Activated gamma-delta T cell (primary cell): ENCODE measurements at regions not wholly inside any gene's neighbourhood (a gene's known extent, or its start where the extent isn't known, plus 50 kb on each side); places are given as distances from the start of the nearest gene placed in this dataset.
"Not testable (repeated sequence)": the region's sequence is repeated elsewhere in the genome, so short reads cannot be mapped to it uniquely, and the experiment has no call there.

Experiments used
- DNase-seq: peaks from one replicate; lab custom pipeline; 2025; lab: John Stamatoyannopoulos, UW

GRCh38 chr5:116746668-116747067, 172.0 kb upstream of the SEMA6A start:
- no peak for DNase-seq

DNA sequence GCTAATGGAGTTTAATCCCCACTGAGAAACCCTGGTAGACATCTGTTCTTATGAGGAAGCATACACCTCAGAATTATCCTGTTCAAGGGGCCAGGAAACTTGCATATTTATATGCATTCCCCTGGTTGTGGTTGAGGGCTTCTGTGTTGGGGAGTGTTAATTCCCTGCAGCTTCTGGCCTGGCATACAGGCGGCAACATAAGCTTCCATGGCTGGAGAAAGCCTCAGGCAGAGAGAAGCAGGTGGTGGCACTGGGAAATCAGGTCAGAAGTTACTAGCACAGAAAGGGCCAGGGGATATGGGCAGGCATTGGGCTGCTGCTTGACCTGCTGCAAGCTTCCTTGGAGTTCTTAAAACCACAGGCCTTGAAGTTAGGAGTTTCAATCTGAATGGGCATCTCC, 166.1 kb upstream of the SEMA6A start:
- DNase-seq, result no peak

- no peak for DNase-seq
These were observed 164.9 kb upstream of the SEMA6A start for GRCh38 chr5:116739571-116739970.

DNA sequence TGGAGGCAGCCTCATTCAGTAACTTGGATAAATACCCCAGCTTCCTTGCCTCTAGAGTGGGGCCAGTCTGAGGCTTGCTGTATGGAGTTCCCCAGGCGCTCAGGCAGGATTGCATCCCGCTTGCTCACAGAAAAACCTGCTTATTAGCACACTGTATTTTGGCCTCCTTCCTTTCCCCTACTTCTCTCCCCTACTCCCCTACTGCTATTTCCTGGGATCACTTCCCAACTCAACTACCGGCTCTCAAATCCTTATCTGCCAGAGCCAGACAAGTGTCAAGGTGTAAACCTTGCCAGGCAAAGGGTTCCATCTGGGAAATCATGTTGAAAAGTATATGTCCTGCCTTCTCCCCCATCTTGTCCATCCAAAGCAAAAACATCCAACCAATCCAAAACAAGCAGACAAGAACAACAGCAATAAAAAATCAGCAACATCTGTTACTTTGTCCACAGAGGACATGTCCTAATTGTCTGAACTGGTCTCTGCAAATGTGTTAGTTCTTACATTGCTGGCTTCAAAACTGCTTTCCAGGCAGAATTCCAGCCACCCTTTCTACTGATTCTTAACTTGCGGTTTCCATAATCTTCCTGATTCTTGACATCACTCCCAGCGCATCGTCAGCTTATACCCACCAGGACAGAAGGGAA, 164.1 kb upstream of the SEMA6A start:
- DNase-seq, result no peak

DNA sequence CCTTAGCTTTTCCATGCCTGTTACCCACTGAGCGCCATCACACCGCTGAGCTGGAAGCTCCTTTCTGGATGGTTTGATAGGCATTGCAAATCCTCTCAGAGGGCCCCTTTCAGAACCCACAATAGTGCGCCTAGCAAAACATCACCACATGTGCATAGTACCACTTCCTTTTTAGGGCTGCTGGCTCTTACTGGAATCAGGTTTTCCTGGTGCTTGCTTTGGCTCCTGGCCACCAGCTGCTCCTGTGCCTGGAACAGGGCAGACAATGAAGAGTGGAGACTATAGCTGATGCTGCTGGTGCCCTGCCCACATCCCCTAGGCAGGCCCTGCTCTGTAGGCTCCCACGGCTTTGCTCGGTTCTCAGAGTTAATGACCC, 163.6 kb upstream of the SEMA6A start:
- DNase-seq, result no peak

GRCh38 chr5:116736671-116737070, 162.0 kb upstream of the SEMA6A start:
- DNase-seq, result no peak

GRCh38 chr5:116733991-116734975, 159.7 kb upstream of the SEMA6A start:
- DNase-seq, result no peak

- no peak for DNase-seq
These were observed 158.0 kb upstream of the SEMA6A start for GRCh38 chr5:116732591-116732990.

GRCh38 chr5:116731432-116731831, 156.8 kb upstream of the SEMA6A start:
- no peak for DNase-seq

GRCh38 chr5:116730706-116731105, 156.1 kb upstream of the SEMA6A start:
- DNase-seq, result no peak

DNA sequence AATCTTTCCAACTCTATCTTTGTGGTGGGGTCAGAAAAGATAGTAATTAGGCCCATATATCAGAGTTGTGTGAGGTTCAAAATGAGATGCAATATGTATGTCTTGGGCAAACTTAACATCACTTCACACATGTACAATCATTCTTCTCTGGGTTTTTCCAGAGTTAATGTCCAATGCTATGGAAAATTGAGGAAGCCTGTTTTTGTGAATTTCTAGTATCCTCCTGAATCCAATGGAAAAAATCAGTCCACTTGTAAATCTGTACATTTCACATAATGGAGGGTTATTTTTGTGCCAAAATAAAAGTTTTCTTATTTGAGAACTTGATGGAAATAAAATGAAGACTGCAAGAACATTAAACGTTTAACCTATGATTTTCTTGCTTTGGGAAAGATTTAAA, 155.6 kb upstream of the SEMA6A start:
- DNase-seq, result no peak

DNA sequence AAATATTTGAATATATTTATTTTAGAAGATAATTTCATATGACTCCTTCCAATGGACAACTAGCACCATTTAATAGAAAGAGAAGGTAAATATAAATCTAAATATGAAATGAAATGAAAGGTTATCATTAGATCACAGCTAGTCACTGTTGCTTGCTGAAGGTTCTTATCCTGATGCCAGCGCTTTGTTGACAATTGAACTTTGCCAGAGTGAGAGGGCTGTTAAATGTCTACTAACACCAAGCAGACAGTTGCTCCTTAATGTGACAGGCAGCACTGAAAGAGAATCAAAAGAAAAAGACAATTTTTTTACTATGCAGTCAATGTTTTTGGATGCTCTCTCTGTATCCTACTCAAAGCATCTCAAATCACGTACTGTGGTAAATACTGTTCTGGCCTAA, 152.6 kb upstream of the SEMA6A start:
- no peak for DNase-seq

- not testable (repeated sequence) for DNase-seq
These were observed 151.6 kb upstream of the SEMA6A start for GRCh38 chr5:116726180-116726579.

GRCh38 chr5:116724971-116725370, 150.3 kb upstream of the SEMA6A start:
- DNase-seq, result no peak

GRCh38 chr5:116722651-116723050, 148.0 kb upstream of the SEMA6A start:
- no peak for DNase-seq

DNA sequence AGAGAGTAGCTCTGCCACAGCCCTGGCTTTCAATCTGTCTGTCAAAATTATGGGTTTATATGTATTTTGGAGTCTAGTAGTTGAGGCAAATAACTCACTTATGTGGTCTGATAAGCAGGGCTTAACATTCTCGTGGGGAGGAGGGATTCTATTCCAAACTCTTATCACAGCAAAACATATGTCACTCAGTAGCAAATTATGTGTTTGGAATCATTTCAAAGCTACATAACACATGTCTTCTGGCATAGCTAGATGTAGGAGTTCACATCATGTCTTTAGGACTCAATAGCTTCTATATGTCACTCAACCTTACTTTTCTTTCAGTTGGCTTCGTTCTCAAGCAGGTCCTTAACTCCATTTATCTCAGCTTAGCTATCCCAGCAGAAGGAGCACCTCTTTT, 144.5 kb upstream of the SEMA6A start:
- DNase-seq, result no peak

- no peak for DNase-seq
These were observed 143.7 kb upstream of the SEMA6A start for GRCh38 chr5:116718317-116718716.

DNA sequence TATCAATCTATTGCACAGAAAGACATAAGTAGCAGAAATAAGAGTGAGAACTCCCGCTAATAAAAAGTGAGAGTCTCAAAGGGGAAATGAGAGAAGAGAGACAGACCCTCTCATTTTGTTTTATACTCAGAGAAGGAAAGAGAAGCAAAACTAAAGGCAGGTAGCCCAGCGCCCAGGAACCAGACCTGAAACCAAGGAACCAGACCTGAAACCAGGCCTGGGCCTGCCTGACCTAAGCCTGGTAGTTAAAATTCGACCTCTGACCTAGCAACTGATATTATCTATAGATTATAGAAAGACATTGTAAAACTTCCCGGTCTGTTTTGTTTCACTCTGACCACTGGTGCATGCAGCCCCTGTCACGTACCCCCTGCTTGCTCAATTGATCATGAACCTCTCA, 134.5 kb upstream of the SEMA6A start:
- DNase-seq, result no peak

GRCh38 chr5:116705121-116705519, 130.5 kb upstream of the SEMA6A start:
- DNase-seq, result not testable (repeated sequence)

GRCh38 chr5:116703941-116704340, 129.3 kb upstream of the SEMA6A start:
- no peak for DNase-seq

DNA sequence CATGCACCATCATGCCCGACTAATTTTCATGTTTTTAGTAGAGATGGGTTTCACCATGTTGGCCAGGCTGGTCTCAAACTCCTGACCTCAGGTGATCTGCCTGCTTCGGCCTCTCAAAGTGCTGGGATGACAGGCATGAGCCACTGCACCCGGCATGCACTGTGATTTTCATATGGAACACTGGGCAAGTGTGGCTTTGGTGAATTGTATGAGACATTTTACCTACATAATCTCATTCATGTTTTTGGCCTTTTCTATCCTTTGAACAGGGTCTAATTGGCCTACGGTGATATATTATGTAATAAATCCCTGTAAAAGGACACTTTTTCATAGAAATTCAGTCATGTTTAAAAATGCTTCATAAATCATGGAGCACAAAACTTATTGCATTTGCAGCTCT, 128.7 kb upstream of the SEMA6A start:
- DNase-seq, result no peak

DNA sequence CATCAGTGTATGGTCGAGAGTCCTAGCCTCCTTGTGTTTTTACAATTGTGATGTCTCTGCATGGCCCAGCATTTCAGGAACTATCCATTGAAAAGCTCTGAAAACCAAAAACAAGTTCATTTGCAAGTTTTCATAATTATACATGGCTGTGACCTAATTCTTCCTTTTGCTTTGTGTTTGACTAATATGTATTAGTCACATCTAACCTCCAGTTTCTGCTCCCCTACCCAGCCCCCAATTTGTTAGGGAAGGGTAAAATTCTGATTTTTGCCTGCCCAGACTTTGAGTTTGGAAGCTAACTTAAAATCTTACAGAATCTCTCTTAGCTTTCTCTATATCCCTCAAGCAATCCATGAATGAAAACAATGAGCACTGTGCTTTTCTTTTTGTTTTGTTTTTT, 128.2 kb upstream of the SEMA6A start:
- no peak for DNase-seq

GRCh38 chr5:116699332-116699731, 124.7 kb upstream of the SEMA6A start:
- DNase-seq, result no peak
